ENCODE measurements at regions not wholly inside any gene's neighbourhood (a gene's known extent, or its start where the extent isn't known, plus 50 kb on each side); places are given as distances from the start of the nearest gene placed in this dataset.
A peak's percentile ranks its signal among the peaks of the same experiment; 100 is the strongest.
"Not testable (repeated sequence)": the region's sequence is repeated elsewhere in the genome, so short reads cannot be mapped to it uniquely, and the experiment has no call there.

DNA sequence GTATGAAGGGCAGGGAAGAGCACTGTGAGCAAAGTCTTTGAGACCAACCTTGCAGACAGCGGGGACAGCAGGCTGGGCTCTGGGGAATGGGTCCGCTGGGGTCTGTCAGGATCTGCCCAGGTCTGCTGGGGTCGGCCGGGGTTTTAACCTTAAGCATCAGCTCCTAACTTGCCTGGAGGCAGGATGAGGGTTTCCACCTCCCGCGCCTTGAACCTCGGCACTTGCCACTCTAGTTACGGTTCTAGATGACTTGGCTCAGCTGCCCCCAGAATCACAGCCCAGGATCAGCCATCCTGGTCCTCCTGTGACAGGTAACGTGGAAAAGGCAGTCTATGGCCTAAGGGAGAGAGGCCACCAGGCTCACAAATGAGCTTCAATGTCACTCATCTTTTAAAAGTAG, 50.4 kb upstream of the CACUL1 start:
- DNase-seq, result no peak

DNA sequence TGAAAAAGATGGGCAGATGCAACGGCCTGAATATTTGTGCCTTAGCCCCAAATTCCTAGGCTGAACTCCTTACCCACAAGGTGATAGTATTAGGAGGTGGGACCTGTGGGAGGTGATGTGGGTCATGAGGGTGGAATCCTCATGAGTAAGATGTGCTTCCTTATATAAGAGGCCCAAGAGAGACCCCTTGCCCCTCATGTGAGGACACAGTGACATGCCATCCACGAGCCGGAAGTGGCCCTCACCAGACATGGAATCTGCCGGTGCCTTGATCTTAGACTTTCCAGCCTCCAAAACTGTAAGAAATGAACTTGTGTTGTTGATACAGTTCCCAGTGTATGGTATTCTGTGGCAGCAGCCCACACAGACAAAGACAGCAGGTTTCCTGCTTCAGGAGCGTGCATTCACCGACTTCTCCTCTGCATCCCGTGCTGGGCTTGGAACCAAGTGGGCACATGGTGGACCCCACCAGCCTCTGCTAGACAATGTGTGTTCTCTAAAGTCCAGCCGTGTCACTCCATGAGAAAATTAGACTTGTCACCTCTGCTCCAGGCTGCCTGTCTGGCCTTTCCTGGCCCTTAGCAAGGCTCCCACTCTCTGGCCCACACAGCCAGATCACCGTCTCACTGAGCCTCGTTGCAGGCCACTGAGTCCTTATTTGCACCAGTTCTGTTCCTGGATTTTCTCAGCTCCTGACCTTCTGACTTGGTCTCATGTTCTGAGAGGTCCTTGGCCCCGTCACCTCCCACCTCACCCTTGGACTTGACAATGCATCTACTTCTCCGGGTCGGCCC, 52.9 kb upstream of the CACUL1 start:
- DNase-seq, result no peak

DNA sequence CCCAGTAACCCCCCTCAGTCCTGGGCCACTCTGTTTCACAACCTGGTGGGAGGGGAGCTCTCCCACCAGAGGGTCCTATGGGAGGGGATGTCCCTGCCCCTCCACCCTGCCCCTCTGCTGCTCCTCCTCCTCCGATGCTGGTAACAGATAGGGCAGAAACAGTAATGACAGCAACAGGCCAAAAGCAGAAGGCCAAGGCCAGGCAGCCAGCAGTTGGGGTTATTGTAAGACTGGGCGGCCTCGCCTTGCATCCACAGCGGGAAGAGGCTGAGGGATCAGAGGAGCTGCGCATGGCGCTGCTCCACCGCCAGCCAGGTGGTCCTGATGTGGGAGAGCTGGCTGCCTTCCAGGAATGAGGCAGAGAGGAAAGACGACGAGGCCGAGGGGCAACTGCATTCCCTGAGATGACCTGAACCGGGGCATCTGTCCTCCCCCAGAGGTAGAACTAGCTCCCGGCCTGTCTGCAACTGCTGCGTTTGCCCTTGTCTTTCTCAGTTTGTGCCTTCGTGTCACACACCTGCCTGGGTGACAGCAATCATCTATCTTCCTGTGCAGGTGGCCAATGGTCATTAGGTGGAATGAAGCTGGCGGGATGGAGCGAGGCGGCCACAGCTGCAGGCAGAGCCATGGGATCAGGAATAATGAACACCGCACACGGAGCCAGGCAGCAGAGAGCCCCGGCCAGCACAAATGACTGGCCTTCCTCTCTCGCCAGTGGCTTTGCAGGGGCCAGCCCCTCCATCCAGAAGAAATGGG, 54.0 kb upstream of the CACUL1 start:
- DNase-seq, result peak; percentile 1

DNA sequence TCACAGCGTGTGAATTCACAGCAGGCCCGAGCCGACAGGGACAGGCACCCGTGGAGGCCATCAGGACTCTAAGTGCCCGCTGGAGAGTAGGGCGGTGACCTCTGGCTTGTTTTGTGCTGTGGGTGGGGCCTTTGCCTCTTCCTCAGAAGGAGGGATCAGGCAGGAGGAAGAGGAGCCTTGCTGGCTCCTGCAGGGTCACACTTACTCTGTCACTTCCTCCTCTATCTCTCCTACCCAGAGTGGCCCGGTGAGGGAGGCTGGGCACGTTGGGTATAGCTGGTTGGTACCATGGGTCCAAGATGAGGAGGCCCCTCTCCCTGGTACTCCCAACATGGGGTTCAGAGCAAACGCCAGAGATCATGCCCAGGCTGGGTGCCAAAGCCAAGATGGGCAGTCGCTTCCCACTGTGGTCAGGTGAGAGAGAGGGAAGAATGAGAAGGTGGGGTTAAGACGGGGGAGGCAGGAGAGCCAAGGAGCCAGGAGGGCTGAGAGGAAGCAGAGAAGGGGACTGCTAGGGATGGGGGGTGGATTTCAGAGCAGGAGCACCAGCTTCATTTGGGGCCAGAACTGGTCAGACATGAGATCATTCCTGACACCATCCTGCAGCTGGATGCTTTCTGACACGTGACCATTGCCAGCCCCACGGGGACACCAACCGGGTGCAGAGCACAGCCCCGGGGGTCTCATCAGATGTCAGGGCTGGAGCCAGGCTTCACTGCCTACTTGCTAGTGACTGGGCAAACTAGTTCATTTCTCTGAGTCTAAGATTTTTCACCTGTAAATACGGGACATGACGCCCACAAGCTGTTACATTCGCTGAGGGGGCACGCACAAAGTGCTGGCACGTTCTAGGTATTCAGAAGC, 54.8 kb upstream of the CACUL1 start:
- DNase-seq, result no peak

DNA sequence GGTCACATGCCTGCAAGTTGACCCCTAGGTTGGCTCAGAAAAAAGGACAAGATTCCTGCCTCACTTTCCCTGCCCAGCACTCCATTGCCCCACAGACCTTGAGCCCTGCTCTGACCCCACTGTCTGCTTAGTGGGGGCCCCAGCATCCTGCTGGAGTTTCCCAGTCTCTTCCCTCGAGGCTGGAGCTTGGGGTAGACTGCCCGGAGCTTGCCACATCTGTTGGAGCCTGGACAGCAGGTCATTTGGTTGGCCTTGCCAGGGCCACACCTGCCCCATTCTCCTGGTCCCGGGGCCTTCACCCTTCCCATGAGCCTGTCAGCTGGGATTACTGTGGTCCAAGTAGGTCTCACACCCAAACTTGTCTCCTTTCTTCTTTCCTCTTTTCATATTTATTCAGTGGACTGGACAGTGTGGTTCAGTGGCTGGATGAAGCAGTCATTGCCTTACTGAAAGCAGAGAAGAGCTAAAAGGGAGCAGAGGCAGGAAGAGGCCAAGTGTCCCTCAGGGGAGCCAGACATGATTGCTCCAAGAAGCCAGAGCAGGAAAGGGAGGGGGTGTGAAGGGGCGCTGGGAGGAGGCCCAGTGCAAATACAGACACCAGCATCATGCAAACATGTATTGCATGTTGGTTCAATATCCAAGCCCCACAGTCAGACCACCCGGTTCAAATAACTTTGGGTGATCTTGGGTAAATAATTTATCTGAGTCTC, 56.2 kb upstream of the CACUL1 start:
- DNase-seq, result no peak

DNA sequence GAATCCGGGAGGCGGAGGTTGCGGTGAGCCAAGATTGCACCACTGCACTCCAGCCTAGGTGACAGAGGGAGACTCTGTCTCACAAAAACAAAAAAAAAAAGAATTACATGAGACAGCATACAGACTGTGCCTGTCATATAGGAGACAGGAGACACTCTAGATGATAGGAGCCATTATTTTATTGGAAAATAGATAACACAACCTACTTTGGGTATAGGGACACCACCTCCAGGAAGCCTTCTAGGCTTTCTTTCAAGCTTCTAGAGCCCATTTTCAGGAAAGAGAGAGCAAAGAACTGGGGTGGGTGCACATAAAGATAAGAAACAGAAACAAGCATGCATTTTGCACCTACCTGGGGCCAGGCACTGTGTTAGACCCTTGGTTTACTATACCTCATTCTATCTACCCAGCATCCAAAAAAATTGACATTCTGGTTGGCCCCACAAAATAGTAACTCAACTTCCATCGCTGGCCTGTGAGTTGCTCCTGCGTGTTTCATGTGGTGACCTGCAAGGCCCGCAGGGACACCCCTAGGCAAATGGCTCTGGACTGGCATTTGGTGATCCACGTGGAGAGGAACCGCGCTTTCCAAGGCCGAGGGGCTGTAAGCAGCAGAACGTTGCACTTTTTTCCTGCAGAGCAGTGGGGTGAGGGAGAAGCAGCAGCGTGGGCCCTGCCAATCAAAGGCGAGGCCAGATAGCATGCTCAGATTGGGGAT, 57.1 kb upstream of the CACUL1 start:
- no peak for DNase-seq

DNA sequence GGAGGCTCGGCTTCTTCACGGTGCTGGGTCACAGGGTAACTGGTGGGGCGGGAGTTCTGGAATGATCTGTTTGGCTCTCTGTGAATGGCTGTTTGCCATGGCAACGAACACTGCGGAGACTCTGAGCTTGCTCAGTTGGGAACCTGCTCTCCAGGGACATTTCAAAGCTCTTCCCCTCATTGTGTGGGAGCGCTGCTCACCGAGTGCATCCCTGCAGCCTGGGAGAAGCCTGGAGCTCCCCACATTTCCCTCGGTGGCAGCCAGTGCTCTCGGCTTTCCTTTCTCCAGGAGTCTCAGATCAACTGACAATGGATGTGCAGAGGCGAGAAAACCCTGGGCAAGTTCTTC, 57.6 kb upstream of the CACUL1 start:
- DNase-seq, result no peak

DNA sequence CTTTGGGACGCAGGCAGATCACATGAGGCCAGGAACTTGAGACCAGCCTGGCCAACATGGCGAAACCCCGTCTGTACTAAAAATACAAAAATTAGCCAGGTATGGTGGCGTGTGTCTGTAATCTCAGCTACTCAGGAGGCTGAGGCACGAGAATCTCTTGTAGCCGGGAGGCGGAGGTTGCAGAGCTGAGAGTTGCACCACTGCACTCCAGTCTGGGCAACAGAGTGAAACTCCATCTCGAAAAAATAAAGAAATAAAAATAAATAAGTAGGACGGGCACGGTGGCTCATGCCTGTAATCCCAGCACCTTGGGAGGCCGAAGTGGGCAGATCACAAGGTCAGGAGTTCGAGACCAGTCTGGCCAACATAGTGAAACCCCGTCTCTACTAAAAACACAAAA, 58.2 kb upstream of the CACUL1 start:
- not testable (repeated sequence) for DNase-seq

DNA sequence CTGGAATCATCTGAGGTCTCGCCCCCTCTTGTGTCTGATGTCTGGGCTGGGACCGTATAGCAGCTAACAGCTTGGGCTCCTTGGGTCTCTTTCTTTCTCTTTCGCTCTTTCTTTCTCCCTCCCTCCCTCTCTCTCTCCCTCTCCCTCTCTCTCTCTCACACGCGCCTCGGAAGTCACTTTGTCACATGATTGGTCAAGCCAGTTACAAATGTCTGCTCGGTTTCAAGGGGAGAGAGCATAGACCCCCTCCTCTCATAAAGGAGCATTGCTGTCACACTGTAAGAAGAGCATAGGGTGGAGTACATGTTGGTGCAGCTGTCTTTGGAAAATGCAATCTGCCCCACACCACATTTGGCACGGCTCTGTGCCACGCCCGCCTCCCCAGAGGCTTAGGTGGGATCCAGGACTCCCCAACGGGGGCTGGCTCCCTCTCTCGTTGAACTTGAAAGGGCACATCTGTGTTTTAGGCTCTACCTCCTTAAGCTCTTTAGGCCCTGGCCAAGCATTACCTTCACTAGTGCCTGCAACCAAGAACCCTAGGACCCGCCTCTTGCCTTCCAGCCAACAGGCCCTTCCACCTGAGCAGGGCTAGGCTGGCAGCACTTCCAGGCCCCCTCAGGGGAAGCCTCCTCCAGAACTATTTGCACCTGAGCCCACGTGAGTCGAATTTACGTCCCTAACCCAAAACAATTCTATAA, 61.9 kb upstream of the CACUL1 start:
- no peak for DNase-seq

DNA sequence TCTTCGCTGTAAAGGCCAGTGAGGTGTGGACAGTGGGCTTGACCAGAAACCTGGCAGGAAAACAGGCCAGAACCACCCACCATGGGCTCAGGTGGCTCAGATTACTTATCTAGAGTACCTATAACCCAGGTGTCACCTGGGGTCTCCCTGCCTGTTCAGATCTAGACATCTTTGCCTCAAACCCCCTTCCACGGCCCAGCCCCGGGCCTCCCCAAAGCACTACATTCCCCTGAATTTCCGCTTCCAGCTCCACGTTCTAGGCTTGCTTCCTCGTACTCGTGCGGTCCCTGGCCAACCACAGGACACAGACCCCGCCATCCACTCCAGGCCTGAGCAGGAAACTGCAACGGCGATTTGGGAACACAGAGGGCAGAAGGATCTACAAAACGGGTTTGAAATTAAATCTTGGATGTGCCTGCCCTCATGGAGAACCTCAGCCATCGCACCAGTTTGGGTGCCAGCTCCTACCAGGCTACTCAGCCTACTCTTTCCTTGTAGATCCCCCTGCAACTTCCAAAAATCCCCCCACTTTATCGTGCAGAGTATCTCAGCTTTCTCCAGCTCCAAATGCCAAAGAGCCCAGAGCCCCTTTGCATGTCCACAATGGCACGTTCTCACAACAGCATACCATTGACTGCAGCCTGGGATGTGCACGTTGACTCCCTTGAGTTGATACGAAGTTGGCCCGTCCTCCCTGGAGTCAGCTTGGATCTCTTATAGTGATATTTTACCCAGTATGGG, 62.7 kb upstream of the CACUL1 start:
- DNase-seq, result no peak

DNA sequence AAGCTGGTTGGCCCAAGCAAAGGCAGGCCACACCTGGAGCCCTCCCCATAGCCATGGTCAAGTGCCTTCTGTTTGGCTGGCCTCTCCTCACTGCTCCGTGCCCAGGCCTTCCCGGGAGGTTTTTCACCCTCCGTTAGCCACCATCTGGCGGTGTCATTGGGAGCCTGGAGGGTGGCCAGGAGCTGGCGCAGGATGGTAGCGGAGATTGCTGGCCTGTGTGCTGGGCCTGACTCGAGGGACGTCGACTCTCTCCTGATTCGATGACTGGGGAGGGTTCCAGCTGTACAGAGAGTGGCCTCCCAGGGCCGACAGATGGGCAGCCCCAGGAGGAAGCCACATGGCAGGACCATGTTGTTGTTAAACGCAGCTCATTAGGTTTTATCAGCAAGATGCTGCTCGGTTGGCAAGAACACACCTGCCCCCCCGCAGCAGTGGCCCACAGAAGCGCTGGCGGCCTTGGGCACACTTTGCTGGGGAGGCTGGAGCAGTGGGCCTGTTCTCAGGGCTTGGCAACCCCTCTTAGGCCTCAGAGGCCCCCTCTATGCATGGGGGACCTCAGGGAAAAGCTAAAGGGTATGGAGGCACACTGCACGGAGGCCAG, 64.0 kb upstream of the CACUL1 start:
- DNase-seq, result peak; percentile 4

DNA sequence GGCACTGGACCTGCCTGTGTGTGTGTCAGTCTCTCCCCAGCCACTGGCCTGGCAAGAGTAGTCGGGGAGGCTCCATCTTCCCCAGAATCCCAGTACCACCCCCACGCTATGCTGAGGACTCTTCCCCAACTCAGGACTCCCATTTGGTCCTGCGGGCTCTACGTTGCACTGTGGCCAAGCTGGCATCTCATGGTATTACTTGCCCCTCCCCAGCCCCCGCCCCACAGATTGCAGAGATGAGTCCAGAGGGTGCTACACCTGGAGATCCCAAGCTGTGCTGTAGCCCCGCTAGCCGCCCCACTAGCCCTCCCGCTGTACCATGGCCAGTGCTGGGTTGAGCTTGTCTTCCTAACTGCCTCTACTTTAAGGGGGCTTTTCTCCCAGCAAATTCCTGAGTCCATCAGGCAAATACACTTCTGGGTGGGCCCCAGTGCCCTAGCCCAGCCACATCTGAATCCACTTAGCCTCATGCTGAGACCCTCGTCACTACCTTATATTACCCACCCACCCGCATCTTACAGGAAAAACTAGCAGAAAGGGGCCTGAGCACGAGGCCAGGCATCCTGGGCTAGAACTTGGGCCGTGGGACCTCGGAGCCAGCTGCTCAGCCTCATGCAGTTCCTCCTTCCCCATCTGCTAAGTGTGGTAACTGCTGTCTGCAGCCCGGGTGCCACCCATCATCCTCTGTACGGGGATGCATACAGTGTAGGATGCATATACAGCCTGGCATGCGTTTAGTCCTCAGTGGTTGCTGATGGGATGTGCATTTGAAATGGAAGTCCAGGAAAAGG, 65.8 kb upstream of the CACUL1 start:
- DNase-seq, result no peak

DNA sequence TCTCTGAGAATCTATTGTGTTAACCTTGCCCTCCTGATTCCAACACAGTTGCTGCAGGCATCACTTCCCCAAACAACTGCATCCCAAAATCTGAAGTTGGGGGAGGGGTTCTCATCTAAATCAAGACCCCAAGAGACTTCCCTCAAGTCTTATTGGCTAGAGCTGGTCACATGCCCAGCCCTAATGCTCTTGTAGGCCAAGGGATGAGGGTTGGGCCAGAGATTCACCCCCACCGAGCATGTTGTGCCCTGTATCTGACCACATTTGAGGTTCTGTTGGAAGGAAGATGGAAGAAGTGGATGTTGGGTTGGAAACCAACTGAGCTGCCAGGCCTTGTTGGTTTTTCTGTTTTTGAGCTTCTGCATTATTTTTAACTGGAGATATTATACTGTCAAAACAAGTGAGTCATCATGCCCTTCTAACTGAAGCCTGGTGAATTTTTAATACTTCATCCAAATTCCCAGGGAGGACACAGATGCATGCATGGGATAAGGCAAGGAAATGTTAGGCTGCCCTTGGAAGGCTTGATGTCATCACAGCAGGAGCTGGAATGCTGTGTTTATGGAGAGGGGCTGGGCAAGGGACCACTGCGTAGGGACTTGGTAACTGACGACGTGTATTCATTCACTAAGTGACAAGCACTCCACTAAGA, 68.6 kb upstream of the CACUL1 start:
- DNase-seq, result no peak

DNA sequence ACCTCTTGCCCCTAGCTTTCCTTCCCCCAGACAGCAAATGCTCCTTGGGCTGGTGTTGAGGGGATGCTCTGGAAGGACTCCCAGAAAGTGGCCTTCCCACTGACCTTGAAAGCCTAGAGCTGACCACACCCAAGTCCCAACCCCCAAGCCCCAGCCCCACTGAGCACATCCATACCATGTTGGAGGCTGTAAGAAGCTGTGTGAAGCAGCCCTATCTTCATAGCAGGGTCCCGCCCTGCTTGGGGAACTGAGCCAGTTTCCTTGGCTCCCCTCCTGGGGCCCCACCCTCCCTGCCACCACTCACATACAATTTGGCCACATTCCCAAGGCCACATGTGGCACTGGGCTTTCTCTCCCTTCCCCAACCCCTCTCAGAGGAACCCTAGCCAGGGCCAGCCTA, 72.3 kb upstream of the CACUL1 start:
- no peak for DNase-seq

DNA sequence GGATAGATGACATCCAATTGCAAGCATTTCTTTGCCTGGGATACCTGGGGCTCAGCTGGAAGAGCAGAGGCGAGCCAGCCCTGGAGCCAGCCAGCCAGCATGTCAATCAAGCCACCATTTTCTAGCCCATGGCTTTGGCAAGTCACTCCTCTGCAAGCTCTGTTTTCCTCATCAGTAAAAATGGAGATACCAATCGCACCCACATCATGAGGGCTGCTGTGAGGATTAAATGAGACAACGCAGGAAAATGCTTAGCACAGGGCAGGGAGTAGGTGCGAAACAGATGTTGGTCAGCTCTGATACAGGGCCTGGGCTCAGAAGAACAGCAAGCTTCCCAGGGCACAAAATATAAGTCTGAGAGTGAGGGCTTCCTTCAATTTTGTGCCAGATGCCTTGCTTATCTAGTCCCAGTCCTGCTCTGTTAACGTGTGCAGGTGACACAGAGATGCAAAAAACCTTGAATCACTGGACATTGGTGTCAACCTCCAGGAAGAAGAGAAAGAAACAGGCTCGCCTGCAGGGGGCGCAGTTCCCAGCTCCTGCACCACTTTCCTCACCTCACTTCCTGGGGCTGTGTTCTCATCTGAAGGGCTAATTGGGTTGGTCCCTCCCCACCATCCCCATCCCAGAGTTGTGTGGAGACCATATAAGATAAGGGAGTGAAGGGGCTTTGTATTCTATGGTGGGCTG, 72.8 kb upstream of the CACUL1 start:
- no peak for DNase-seq

DNA sequence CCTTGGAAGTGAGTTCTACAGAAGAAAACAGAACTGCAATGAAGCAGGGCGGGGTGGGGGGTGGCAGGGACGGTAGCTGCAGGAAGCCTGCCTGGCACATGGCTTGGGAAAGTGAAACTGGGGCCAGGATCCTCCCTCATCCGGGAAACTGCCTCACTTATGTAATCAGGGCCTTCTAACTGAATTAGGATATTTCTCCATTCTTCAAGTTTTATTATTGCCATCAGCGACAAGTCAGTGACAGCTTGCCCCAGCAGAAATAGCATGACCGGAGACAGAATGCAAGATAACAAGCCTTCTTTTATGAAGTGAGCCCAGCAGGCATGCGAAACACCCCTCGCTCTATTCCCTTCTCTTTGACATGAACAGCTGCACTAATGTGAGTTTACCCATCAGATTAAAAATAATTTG, 77.5 kb upstream of the CACUL1 start:
- DNase-seq, result no peak

DNA sequence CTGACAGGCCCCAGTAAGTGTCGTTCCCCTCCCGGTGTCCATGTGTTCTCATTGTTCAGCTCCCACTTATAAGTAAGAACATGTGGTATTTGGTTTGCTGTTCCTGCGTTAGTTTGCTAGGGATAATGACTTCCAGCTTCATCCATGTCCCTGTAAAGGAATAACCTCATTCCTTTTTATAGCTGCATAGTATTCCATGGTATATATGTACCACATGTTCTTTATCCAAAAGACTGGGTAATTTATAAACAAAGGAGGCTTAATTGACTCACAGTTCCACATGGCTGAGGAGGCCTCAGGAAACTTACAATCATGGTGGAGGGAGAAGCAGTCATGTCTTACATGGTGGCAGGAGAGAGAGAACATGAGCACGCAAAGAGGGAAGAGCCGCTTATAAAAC, 79.6 kb upstream of the CACUL1 start:
- not testable (repeated sequence) for DNase-seq

DNA sequence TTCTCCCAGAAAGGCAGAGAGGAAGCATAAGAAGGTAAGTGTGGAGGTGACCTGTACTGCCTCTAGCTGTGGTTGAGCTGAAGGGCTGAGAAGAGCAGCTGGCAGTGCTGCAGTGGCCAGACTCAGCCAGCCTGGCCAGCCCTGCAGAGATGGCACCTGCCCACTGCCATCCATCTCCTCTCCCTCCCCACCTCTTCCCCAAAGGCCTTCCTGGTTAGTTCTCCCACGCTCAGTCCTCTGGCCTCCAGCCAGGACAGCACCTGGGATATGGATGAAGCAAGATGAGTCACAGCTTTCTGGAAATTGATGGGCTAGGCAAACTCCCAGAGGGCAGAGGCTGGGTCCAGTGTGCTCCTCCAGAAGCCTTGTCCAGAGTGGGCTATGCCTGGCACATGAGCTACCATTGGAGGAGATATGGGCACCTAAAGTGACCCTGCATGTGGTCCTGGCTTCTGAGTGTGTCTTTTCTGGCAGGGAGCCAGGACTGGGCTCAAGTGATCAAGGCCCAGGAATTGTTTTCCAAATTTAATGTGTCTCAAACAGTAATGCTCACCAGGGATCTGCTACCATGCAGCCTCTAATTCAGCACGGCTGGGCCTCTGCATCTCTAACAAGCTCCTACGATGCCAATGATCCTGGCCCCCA, 81.0 kb upstream of the CACUL1 start:
- peak; percentile 35 for DNase-seq

All from NCI-H774 (cell line).